ENCODE measurements at regions not wholly inside any gene's neighbourhood (a gene's known extent, or its start where the extent isn't known, plus 50 kb on each side); places are given as distances from the start of the nearest gene placed in this dataset.

DNA sequence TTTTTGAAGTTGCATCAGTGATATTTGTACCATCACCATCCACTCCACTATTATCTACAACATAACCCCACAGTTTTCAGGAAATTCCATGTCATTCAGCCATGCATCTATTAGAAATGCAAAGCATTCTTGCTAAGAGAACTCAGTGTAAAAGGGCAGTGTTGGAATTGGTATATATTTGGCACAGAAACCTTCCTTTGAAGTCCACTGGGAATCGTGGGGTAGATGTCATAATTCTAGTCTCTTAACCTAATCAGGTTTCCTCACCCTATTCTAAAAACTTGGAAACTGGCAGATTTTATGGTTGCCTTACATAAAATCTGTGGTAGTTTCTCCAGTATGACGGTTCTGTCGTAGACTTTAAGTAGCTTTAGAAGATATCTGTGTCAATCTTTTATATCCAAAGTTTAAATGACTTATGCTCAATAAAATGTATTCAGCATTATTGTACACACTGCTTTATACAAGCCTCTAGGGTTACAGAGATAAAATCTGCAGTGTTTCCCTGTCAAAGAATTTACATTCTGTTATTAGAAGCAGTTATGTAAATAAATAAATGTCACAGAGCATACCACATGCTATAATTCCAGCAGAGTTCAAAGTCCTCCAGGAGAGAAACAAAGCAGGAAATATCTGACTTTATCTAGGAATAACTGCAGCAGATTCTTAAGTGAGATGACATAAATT is 704.4 kb upstream of the CELF2 start:
- TF ChIP-seq YY1 (IDR thresholded peaks at IDR 0.05; ENCODE audit: insufficient read depth, insufficient read length) (no peak), SUZ12 (IDR thresholded peaks at IDR 0.05; ENCODE audit: extremely low read depth, insufficient read depth, insufficient read length) (no peak), ZNF274 (IDR thresholded peaks at IDR 0.05; ENCODE audit: low read depth, low read length) (no peak)
